ENCODE measurements at regions not wholly inside any gene's neighbourhood (a gene's known extent, or its start where the extent isn't known, plus 50 kb on each side); places are given as distances from the start of the nearest gene placed in this dataset.

- TF ChIP-seq, protein P1, sequence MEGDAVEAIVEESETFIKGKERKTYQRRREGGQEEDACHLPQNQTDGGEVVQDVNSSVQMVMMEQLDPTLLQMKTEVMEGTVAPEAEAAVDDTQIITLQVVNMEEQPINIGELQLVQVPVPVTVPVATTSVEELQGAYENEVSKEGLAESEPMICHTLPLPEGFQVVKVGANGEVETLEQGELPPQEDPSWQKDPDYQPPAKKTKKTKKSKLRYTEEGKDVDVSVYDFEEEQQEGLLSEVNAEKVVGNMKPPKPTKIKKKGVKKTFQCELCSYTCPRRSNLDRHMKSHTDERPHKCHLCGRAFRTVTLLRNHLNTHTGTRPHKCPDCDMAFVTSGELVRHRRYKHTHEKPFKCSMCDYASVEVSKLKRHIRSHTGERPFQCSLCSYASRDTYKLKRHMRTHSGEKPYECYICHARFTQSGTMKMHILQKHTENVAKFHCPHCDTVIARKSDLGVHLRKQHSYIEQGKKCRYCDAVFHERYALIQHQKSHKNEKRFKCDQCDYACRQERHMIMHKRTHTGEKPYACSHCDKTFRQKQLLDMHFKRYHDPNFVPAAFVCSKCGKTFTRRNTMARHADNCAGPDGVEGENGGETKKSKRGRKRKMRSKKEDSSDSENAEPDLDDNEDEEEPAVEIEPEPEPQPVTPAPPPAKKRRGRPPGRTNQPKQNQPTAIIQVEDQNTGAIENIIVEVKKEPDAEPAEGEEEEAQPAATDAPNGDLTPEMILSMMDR (conservative IDR thresholded peaks at IDR 0.05; ENCODE audit: low read depth, low read length), result no peak
- no peak for TF ChIP-seq EZH2 (IDR thresholded peaks at IDR 0.05; ENCODE audit: low read length, unreplicated experiment)
These were observed 145.8 kb upstream of the CDH5 start for GRCh38 chr16:66220702-66221101.
